H1 (cell line): ENCODE measurements at regions not wholly inside any gene's neighbourhood (a gene's known extent, or its start where the extent isn't known, plus 50 kb on each side); places are given as distances from the start of the nearest gene placed in this dataset.

Source experiments
- CTCF ChIA-PET: fragments of 300-600 bp; sonication (Branson Sonifier 250); formaldehyde crosslinking; loops from one replicate; lab custom pipeline; 2021; ENCODE audit not compliant: partially characterized antibody; lab: Charles Lee
- POLR2A ChIA-PET: fragments of 300-600 bp; sonication (Branson Sonifier 250); formaldehyde crosslinking; loops from one replicate; lab custom pipeline; 2021; ENCODE audit warnings: inconsistent platforms; ENCODE audit not compliant: partially characterized antibody; lab: Charles Lee
- DNase-seq, 2 experiments: peaks; one replicate each; pipeline versions ENCODE4 v3.0.0 to v3.0.0-alpha.2; 2010 to 2022; ENCODE audit warnings: low spot score in 2 of 2, low read depth in 1 of 2, mixed read lengths in 1 of 2
- FAIRE-seq: peaks from 2 replicates; lab custom pipeline; 2011; peaks lifted over from hg19 to GRCh38; lab: Jason Lieb, UNC
- H2AFZ ChIP-seq: 2 replicates; pipeline ENCODE4 v1.8.1; 2012; ENCODE audit warnings: low read length, inconsistent platforms
- H2AK5ac ChIP-seq: 2 replicates; pipeline ENCODE4 v1.6.1; 2013; ENCODE audit warnings: low read depth, low read length
- H2BK120ac ChIP-seq: replicated peaks from 2 replicates; pipeline ENCODE3; 2013; ENCODE audit warnings: low read depth, low read length, inconsistent platforms
- H2BK12ac ChIP-seq: 2 replicates; pipeline ENCODE4 v1.6.1; 2013; ENCODE audit warnings: low read depth, low read length
- H2BK15ac ChIP-seq: 2 replicates; pipeline ENCODE4 v1.6.1; 2013; ENCODE audit warnings: low read length
- H2BK20ac ChIP-seq: 2 replicates; pipeline ENCODE4 v1.6.1; 2013; ENCODE audit warnings: low read length
- H2BK5ac ChIP-seq: 2 replicates; pipeline ENCODE4 v1.6.1; 2013; ENCODE audit warnings: low read depth, low read length
- H3K14ac ChIP-seq: 2 replicates; pipeline ENCODE4 v1.6.1; 2013; ENCODE audit warnings: inconsistent platforms; ENCODE audit not compliant: insufficient read length
- H3K18ac ChIP-seq: 2 replicates; pipeline ENCODE4 v1.6.1; 2013; ENCODE audit warnings: low read length; ENCODE audit errors: extremely low read depth
- H3K23ac ChIP-seq: 2 replicates; pipeline ENCODE4 v1.6.1; 2013; ENCODE audit warnings: inconsistent platforms; ENCODE audit not compliant: insufficient read length
- H3K23me2 ChIP-seq: 2 replicates; pipeline ENCODE4 v1.6.1; 2013; ENCODE audit warnings: low read depth, low read length
- H3K27ac ChIP-seq: 2 replicates; pipeline ENCODE4 v1.6.1; 2011; ENCODE audit warnings: low read depth, low read length, inconsistent platforms
- H3K27me3 ChIP-seq, 4 experiments: replicated peaks in 1 of 4; 1 replicate in 1 of 4; 2 replicates in 3 of 4; pipeline versions ENCODE4 v1.6.1 to v1.8.1; 2011 to 2013; ENCODE audit warnings: low read length in 3 of 4, mild to moderate bottlenecking in 3 of 4, inconsistent platforms in 2 of 4, mixed read lengths in 2 of 4, moderate library complexity in 1 of 4; ENCODE audit not compliant: control insufficient read depth in 3 of 4, insufficient read depth in 3 of 4; ENCODE audit errors: extremely low read depth in 1 of 4
- H3K36me3 ChIP-seq, 4 experiments: 2 replicates each; pipeline versions ENCODE4 v1.6.1 to v1.8.1; 2011 to 2013; ENCODE audit warnings: mild to moderate bottlenecking in 4 of 4, low read length in 3 of 4, moderate library complexity in 2 of 4, control low read depth in 1 of 4, inconsistent platforms in 1 of 4; ENCODE audit not compliant: insufficient read depth in 4 of 4, control insufficient read depth in 2 of 4
- H3K4ac ChIP-seq: replicated peaks from 2 replicates; pipeline ENCODE3; 2013; ENCODE audit warnings: low read length, low read depth, mixed read lengths, inconsistent platforms; ENCODE audit not compliant: insufficient read length
- H3K4me1 ChIP-seq, 4 experiments: replicated peaks in 1 of 4; 1 replicate in 1 of 4; 2 replicates in 3 of 4; pipeline versions ENCODE4 v1.6.1 to v1.8.1; 2011 to 2013; ENCODE audit warnings: low read length in 3 of 4, inconsistent platforms in 2 of 4, mixed read lengths in 1 of 4; ENCODE audit not compliant: insufficient read depth in 4 of 4, control insufficient read depth in 3 of 4
- H3K4me2 ChIP-seq, 2 experiments: 2 replicates each; pipeline versions ENCODE4 v1.6.1 to v1.8.1; 2011 to 2013; ENCODE audit warnings: low read depth in 2 of 2, low read length in 2 of 2, control low read depth in 1 of 2, inconsistent platforms in 1 of 2, mild to moderate bottlenecking in 1 of 2; ENCODE audit not compliant: insufficient read depth in 1 of 2
- H3K4me3 ChIP-seq, 4 experiments: fragments of 200-600, 300-600 bp in 1 of 4; sonication (generic), shearing (Covaris generic), sonication (Bioruptor Twin) in 1 of 4; 2 replicates each; pipeline versions ENCODE4 v1.5.1 to v1.8.1; 2011 to 2016; ENCODE audit warnings: low read length in 4 of 4, low read depth in 3 of 4, control low read depth in 2 of 4, inconsistent platforms in 2 of 4, mild to moderate bottlenecking in 2 of 4, mixed read lengths in 1 of 4, moderate library complexity in 1 of 4; ENCODE audit not compliant: insufficient read depth in 2 of 4; ENCODE audit errors: extremely low read depth in 1 of 4
- H3K56ac ChIP-seq: replicated peaks from 2 replicates; pipeline ENCODE3; 2013; ENCODE audit warnings: low read depth, mild to moderate bottlenecking, mixed read lengths, low read length, inconsistent platforms; ENCODE audit not compliant: insufficient read length
- H3K79me1 ChIP-seq: 2 replicates; pipeline ENCODE4 v1.6.1; 2013; ENCODE audit warnings: low read depth, low read length, control low read depth
- H3K79me2 ChIP-seq, 2 experiments: 2 replicates each; pipeline versions ENCODE4 v1.6.1 to v1.8.1; 2012 to 2013; ENCODE audit warnings: low read length in 2 of 2, mild to moderate bottlenecking in 2 of 2, inconsistent platforms in 1 of 2; ENCODE audit not compliant: insufficient read depth in 2 of 2, control insufficient read depth in 1 of 2
- H3K9ac ChIP-seq, 4 experiments: replicated peaks in 1 of 4; 1 replicate in 1 of 4; 2 replicates in 3 of 4; pipeline versions ENCODE4 v1.6.1 to v1.8.1; 2011 to 2013; ENCODE audit warnings: low read depth in 3 of 4, low read length in 3 of 4, control low read depth in 2 of 4, mild to moderate bottlenecking in 2 of 4, moderate library complexity in 2 of 4, inconsistent platforms in 1 of 4; ENCODE audit errors: extremely low read depth in 1 of 4
- H3K9me3 ChIP-seq, 2 experiments: 2 replicates each; pipeline versions ENCODE4 v1.6.1 to v1.8.1; 2012 to 2013; ENCODE audit warnings: mild to moderate bottlenecking in 2 of 2, moderate library complexity in 2 of 2, control low read depth in 1 of 2, inconsistent platforms in 1 of 2, low read depth in 1 of 2, low read length in 1 of 2, mixed read lengths in 1 of 2; ENCODE audit not compliant: insufficient read depth in 2 of 2
- H4K20me1 ChIP-seq, 2 experiments: replicated peaks in 1 of 2; 2 replicates each; pipeline versions ENCODE3 to v1.8.1; 2011 to 2013; ENCODE audit warnings: inconsistent platforms in 2 of 2, low read length in 2 of 2, mild to moderate bottlenecking in 1 of 2; ENCODE audit not compliant: insufficient read depth in 2 of 2, control insufficient read depth in 1 of 2
- H4K5ac ChIP-seq: 2 replicates; pipeline ENCODE4 v1.6.1; 2013; ENCODE audit warnings: low read length, low read depth, mixed read lengths, inconsistent platforms; ENCODE audit not compliant: insufficient read length
- H4K8ac ChIP-seq: 2 replicates; pipeline ENCODE4 v1.8.0; 2013; ENCODE audit warnings: mild to moderate bottlenecking, moderate library complexity, low read length, inconsistent platforms; ENCODE audit not compliant: insufficient read depth; ENCODE audit errors: extremely low read depth
- H4K91ac ChIP-seq: replicated peaks from 2 replicates; pipeline ENCODE3; 2013; ENCODE audit warnings: low read length, mixed read lengths, inconsistent platforms; ENCODE audit not compliant: insufficient read length
- NRF1 ChIP-seq: IDR thresholded peaks from 2 replicates; pipeline ENCODE4 v1.6.1; 2011; ENCODE audit warnings: mild to moderate bottlenecking, low read depth, low read length, improper control_type of control experiment
- SIN3A ChIP-seq, 2 experiments: IDR thresholded peaks in 1 of 2; conservative IDR thresholded peaks in 1 of 2; 2 replicates each; pipeline ENCODE4 v1.6.1; 2011 to 2012; ENCODE audit warnings: low read length in 2 of 2, improper control_type of control experiment in 1 of 2, low read depth in 1 of 2, mild to moderate bottlenecking in 1 of 2
- SP1 ChIP-seq: IDR thresholded peaks from 2 replicates; pipeline ENCODE4 v1.6.1; 2011; ENCODE audit warnings: low read depth, low read length
- YY1 ChIP-seq: IDR thresholded peaks from 2 replicates; pipeline ENCODE4 v1.6.1; 2011; ENCODE audit warnings: low read depth, mild to moderate bottlenecking, low read length
- WGBS, 2 experiments: shearing (Covaris generic) in 1 of 2; methylation state at CpG; one replicate each; pipeline versions ENCODE4 v1.1.6 to v1.1.7; 2013 to 2015; ENCODE audit warnings: low lambda C conversion rate in 2 of 2, mixed read lengths in 2 of 2, inconsistent platforms in 1 of 2, low coverage in 1 of 2, missing lambda C conversion rate in 1 of 2; ENCODE audit not compliant: insufficient replicate concordance in 2 of 2, insufficient coverage in 1 of 2, insufficient read length in 1 of 2; ENCODE audit errors: extremely low coverage in 1 of 2, missing lambda C conversion rate in 1 of 2; 5-methylcytosine and 5-hydroxymethylcytosine counted together
- TF ChIP-seq, protein P1 (sequence below), 3 experiments: IDR thresholded peaks; 1 replicate in 2 of 3; 2 replicates in 1 of 3; pipeline versions ENCODE4 v1.5.1 to v1.6.1; 2011; ENCODE audit warnings: low read length in 3 of 3, mild to moderate bottlenecking in 3 of 3, inconsistent platforms in 2 of 3, low read depth in 1 of 3, moderate library complexity in 1 of 3; ENCODE audit not compliant: insufficient read depth in 1 of 3; ENCODE audit errors: control extremely low read depth in 1 of 3

DNA sequence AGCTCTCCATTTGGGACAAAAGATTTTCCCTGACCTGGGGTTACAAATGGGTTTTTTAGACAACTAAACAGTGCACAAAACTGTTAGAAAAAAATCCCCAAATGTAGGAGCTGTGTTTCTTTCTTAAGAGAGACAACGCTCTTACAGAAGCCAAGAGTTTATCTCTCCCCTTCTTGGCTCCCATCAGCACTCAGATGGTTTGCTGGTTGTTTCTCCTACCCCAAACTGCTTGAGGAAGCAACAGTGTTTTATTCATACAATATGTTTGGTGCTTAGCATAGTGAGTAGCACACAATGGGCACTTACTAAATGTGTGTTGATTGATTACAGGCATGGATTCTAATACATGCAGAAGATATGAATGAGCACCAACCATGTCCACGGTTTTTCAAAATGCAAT lies 209.5 kb upstream of the ANO5 start:
- no peak overlapping the region for H3K23ac ChIP-seq
- FAIRE-seq (no peak), DNase-seq (no peak)
- WGBS, 2 experiments, result 86% methylated on average over 2 of the region's 2 CpGs; no CpG with 5 or more reads in 1 of the 2 experiments
- POLR2A ChIA-PET, result no interaction called here
- no peak overlapping the region for H3K4me2 ChIP-seq
- no peak overlapping the region for H3K4me3 ChIP-seq
- no peak overlapping the region for H3K18ac ChIP-seq
- H3K9me3 ChIP-seq, result no peaks in the 10 kb centered on the region
- no peak for TF ChIP-seq YY1
- no peak for TF ChIP-seq NRF1
- TF ChIP-seq SP1, result no peak
- no peak for TF ChIP-seq SIN3A (conservative IDR thresholded peaks at IDR 0.05 in 1 of 2, IDR thresholded peaks at IDR 0.05 in 1 of 2; ENCODE audit: low read depth in 1 of 2, low read length in 2 of 2)
- TF ChIP-seq, protein P1, sequence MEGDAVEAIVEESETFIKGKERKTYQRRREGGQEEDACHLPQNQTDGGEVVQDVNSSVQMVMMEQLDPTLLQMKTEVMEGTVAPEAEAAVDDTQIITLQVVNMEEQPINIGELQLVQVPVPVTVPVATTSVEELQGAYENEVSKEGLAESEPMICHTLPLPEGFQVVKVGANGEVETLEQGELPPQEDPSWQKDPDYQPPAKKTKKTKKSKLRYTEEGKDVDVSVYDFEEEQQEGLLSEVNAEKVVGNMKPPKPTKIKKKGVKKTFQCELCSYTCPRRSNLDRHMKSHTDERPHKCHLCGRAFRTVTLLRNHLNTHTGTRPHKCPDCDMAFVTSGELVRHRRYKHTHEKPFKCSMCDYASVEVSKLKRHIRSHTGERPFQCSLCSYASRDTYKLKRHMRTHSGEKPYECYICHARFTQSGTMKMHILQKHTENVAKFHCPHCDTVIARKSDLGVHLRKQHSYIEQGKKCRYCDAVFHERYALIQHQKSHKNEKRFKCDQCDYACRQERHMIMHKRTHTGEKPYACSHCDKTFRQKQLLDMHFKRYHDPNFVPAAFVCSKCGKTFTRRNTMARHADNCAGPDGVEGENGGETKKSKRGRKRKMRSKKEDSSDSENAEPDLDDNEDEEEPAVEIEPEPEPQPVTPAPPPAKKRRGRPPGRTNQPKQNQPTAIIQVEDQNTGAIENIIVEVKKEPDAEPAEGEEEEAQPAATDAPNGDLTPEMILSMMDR (IDR thresholded peaks at IDR 0.05; ENCODE audit: control extremely low read depth in 1 of 3, insufficient read depth in 1 of 3, low read depth in 1 of 3, low read length in 3 of 3), result no peak
- no peak overlapping the region for H3K4ac ChIP-seq
- no peak overlapping the region for H2BK5ac ChIP-seq
- no peaks in the 10 kb centered on the region for H3K79me2 ChIP-seq
- H3K36me3 ChIP-seq, result no peaks in the 10 kb centered on the region
- CTCF ChIA-PET, result no interaction called here
- H3K79me1 ChIP-seq, result no peaks in the 10 kb centered on the region
- no peaks in the 10 kb centered on the region for H3K27me3 ChIP-seq
- H4K91ac ChIP-seq, result no peak overlapping the region
- H3K14ac ChIP-seq, result no peak overlapping the region
- H2BK12ac ChIP-seq, result no peak overlapping the region
- H4K20me1 ChIP-seq, result no peaks in the 10 kb centered on the region
- H2BK120ac ChIP-seq, result no peak overlapping the region
- no peak overlapping the region for H2BK15ac ChIP-seq
- H3K56ac ChIP-seq, result no peak overlapping the region
- H2BK20ac ChIP-seq, result no peak overlapping the region
- H3K23me2 ChIP-seq, result no peaks in the 10 kb centered on the region
- no peak overlapping the region for H2AK5ac ChIP-seq
- H3K4me1 ChIP-seq, result no peaks in the 10 kb centered on the region
- H2AFZ ChIP-seq, result no peak overlapping the region
- no peak overlapping the region for H4K8ac ChIP-seq
- no peak overlapping the region for H3K27ac ChIP-seq
- H4K5ac ChIP-seq, result no peak overlapping the region
- no peak overlapping the region for H3K9ac ChIP-seq
